ENCODE measurements at regions not wholly inside any gene's neighbourhood (a gene's known extent, or its start where the extent isn't known, plus 50 kb on each side); places are given as distances from the start of the nearest gene placed in this dataset.

GRCh38 chr15:46258056-46258455 lies 623.2 kb downstream of the SQOR start:
- no peak for TF ChIP-seq ZFP1 (CRISPR knock-in tag; IDR thresholded peaks at IDR 0.05)
- TF ChIP-seq TARDBP (CRISPR knock-in tag; IDR thresholded peaks at IDR 0.05): no peak
- TF ChIP-seq TAF1 (CRISPR knock-in tag; IDR thresholded peaks at IDR 0.05): no peak
- TF ChIP-seq POLR2G (IDR thresholded peaks at IDR 0.05; ENCODE audit: low read depth, low read length): no peak
- no peak for TF ChIP-seq ATAD3A (CRISPR knock-in tag; IDR thresholded peaks at IDR 0.05)
- TF ChIP-seq AKAP8 (CRISPR knock-in tag; IDR thresholded peaks at IDR 0.05): no peak
- TF ChIP-seq HMG20B (CRISPR knock-in tag; conservative IDR thresholded peaks at IDR 0.05): no peak
- TF ChIP-seq CTCF (CRISPR knock-in tag; IDR thresholded peaks at IDR 0.05): no peak
- no peak for TF ChIP-seq SKI (IDR thresholded peaks at IDR 0.05; ENCODE audit: partially characterized antibody)
- no peak for TF ChIP-seq JUNB (CRISPR knock-in tag; IDR thresholded peaks at IDR 0.05; ENCODE audit: borderline replicate concordance)
- no peak for TF ChIP-seq MATR3 (CRISPR knock-in tag; IDR thresholded peaks at IDR 0.05)
